ENCODE measurements at regions not wholly inside any gene's neighbourhood (a gene's known extent, or its start where the extent isn't known, plus 50 kb on each side); places are given as distances from the start of the nearest gene placed in this dataset.

DNA sequence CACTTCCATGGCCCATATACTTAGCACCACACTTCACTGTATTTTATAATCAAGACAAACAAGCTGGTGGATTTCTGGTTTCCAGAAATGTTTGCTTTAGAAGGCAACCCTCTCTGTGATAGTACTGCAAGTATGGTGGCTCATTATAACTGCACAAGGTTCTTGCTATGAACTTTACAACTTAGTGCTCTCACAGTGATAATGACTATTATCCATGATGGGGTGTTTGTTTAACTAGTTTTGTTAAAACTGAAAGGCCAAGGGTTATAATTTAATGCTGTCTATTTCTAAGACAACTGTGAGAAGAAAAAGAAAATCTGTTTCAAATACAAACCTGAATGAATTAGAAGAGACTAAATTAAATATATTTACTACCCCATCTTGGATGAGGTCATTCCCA is 903.2 kb downstream of the ADGRL2 start:
- TF ChIP-seq POLR2A (IDR thresholded peaks at IDR 0.05): no peak
- TF ChIP-seq, protein P1, sequence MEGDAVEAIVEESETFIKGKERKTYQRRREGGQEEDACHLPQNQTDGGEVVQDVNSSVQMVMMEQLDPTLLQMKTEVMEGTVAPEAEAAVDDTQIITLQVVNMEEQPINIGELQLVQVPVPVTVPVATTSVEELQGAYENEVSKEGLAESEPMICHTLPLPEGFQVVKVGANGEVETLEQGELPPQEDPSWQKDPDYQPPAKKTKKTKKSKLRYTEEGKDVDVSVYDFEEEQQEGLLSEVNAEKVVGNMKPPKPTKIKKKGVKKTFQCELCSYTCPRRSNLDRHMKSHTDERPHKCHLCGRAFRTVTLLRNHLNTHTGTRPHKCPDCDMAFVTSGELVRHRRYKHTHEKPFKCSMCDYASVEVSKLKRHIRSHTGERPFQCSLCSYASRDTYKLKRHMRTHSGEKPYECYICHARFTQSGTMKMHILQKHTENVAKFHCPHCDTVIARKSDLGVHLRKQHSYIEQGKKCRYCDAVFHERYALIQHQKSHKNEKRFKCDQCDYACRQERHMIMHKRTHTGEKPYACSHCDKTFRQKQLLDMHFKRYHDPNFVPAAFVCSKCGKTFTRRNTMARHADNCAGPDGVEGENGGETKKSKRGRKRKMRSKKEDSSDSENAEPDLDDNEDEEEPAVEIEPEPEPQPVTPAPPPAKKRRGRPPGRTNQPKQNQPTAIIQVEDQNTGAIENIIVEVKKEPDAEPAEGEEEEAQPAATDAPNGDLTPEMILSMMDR (IDR thresholded peaks at IDR 0.05): no peak
